Mesothelial cell of epicardium (in vitro differentiated cells): ENCODE measurements at regions not wholly inside any gene's neighbourhood (a gene's known extent, or its start where the extent isn't known, plus 50 kb on each side); places are given as distances from the start of the nearest gene placed in this dataset.

Source experiments
- DNase-seq, 2 experiments: peaks; one replicate each; pipeline ENCODE4 v3.0.0; 2021; ENCODE audit warnings: low spot score in 2 of 2; ENCODE audit not compliant: unreplicated experiment in 2 of 2
- H3K27ac Mint-ChIP-seq: 2 replicates; pipeline ENCODE4 v1.8.0; 2021; ENCODE audit warnings: mixed read lengths
- H3K27me3 Mint-ChIP-seq: 2 replicates; pipeline ENCODE4 v1.8.0; 2021; ENCODE audit warnings: low read depth, mixed read lengths
- H3K36me3 Mint-ChIP-seq: 2 replicates; pipeline ENCODE4 v1.8.0; 2021; ENCODE audit warnings: mixed read lengths
- H3K4me1 Mint-ChIP-seq: 2 replicates; pipeline ENCODE4 v1.8.0; 2021; ENCODE audit warnings: mixed read lengths
- H3K4me3 Mint-ChIP-seq: 2 replicates; pipeline ENCODE4 v1.8.0; 2021; ENCODE audit warnings: mild to moderate bottlenecking, moderate library complexity, mixed read lengths
- H3K9me3 Mint-ChIP-seq: 2 replicates; pipeline ENCODE4 v1.8.0; 2021; ENCODE audit warnings: mixed read lengths
- TF ChIP-seq, protein P1 (sequence below): fragments of 200-600 bp; sonication (generic); IDR thresholded peaks from one replicate; pipeline ENCODE4 v1.5.0; 2021; ENCODE audit warnings: antibody characterized with exemption; ENCODE audit not compliant: unreplicated experiment

- H3K36me3 Mint-ChIP-seq: no peaks in the 10 kb centered on the region
- peaks cover 8% of the 10 kb centered on the region for H3K9me3 Mint-ChIP-seq
- H3K27ac Mint-ChIP-seq: no peak overlapping the region
- H3K4me3 Mint-ChIP-seq: no peak overlapping the region
- H3K4me1 Mint-ChIP-seq: no peaks in the 10 kb centered on the region
- no peaks in the 10 kb centered on the region for H3K27me3 Mint-ChIP-seq
- TF ChIP-seq, protein P1, sequence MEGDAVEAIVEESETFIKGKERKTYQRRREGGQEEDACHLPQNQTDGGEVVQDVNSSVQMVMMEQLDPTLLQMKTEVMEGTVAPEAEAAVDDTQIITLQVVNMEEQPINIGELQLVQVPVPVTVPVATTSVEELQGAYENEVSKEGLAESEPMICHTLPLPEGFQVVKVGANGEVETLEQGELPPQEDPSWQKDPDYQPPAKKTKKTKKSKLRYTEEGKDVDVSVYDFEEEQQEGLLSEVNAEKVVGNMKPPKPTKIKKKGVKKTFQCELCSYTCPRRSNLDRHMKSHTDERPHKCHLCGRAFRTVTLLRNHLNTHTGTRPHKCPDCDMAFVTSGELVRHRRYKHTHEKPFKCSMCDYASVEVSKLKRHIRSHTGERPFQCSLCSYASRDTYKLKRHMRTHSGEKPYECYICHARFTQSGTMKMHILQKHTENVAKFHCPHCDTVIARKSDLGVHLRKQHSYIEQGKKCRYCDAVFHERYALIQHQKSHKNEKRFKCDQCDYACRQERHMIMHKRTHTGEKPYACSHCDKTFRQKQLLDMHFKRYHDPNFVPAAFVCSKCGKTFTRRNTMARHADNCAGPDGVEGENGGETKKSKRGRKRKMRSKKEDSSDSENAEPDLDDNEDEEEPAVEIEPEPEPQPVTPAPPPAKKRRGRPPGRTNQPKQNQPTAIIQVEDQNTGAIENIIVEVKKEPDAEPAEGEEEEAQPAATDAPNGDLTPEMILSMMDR: no peak
- no peak for DNase-seq
Observed at GRCh38 chr2:33775306-33775705, 176.2 kb upstream of the FAM98A start.

DNA sequence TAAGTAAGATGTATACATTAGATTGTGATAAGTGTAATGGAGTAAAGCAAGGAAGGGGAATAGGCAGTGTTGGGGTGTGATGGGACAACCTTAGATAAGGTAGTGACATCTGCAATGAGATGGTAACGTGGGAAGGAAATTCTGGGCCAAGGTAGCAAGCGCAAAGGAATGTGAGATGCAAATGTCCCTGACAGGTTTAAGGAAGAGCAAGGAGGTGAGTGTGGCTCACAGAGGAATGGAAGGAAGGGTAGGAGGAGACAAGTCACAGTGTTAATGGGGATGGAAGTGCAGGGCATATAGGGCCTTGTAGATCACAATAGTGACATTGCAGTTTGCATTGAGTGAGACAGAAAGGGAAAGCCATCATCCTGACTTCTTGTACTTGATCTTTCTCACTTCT, 170.9 kb upstream of the FAM98A start:
- DNase-seq: no peak
- no peaks in the 10 kb centered on the region for H3K27me3 Mint-ChIP-seq
- H3K36me3 Mint-ChIP-seq: no peaks in the 10 kb centered on the region
- H3K4me1 Mint-ChIP-seq: peaks cover 3% of the 10 kb centered on the region
- TF ChIP-seq, protein P1: no peak
- no peak overlapping the region for H3K4me3 Mint-ChIP-seq
- H3K27ac Mint-ChIP-seq: no peak overlapping the region
- peaks cover 5% of the 10 kb centered on the region for H3K9me3 Mint-ChIP-seq

DNA sequence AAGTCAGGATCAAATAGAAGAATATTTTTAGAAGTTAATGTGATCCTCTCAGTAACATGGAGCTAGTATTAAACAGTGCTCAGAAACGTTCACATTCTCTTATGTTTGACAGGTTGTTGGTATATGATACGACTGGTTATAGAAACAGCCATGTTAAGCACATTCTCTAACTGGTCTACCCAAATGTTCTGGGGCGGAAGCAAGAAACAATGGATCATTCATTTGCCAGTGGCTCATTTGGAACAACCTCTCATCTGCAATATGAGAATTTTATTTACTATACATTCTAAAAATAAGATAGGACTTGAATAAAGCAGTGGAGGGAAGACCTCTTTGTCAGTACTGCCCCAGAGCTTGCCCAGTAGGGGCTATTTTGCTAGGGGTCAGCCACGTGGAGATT, 167.1 kb upstream of the FAM98A start:
- Mint-ChIP-seq H3K36me3 (no peaks in the 10 kb centered on the region), H3K9me3 (no peaks in the 10 kb centered on the region), H3K27ac (no peak overlapping the region), H3K4me3 (no peak overlapping the region), H3K4me1 (peaks cover 10% of the 10 kb centered on the region), H3K27me3 (no peaks in the 10 kb centered on the region)
- DNase-seq: no peak
- TF ChIP-seq, protein P1: no peak

- H3K27ac Mint-ChIP-seq: no peak overlapping the region
Observed at GRCh38 chr2:33765122-33765521, 166.0 kb upstream of the FAM98A start.

GRCh38 chr2:33764551-33764950, 165.5 kb upstream of the FAM98A start:
- Mint-ChIP-seq H3K27ac (peak overlapping the region; percentile 64), H3K4me1 (peaks cover 10% of the 10 kb centered on the region), H3K27me3 (no peaks in the 10 kb centered on the region), H3K4me3 (no peak overlapping the region), H3K36me3 (no peaks in the 10 kb centered on the region), H3K9me3 (peaks cover 3% of the 10 kb centered on the region)
- TF ChIP-seq, protein P1: no peak
- DNase-seq: no peak

More at GRCh38 chr2:33765122-33765521, 166.0 kb upstream of the FAM98A start:
- no peaks in the 10 kb centered on the region for H3K36me3 Mint-ChIP-seq
- TF ChIP-seq, protein P1: no peak
- DNase-seq: no peak
- H3K4me1 Mint-ChIP-seq: peaks cover 10% of the 10 kb centered on the region
- H3K9me3 Mint-ChIP-seq: peaks cover 3% of the 10 kb centered on the region
- H3K27me3 Mint-ChIP-seq: no peaks in the 10 kb centered on the region
- no peak overlapping the region for H3K4me3 Mint-ChIP-seq

- no peaks in the 10 kb centered on the region for H3K36me3 Mint-ChIP-seq
- H3K4me1 Mint-ChIP-seq: peaks cover 10% of the 10 kb centered on the region
- DNase-seq: no peak
- no peak overlapping the region for H3K4me3 Mint-ChIP-seq
- H3K9me3 Mint-ChIP-seq: peaks cover 10% of the 10 kb centered on the region
- TF ChIP-seq, protein P1: no peak
- no peaks in the 10 kb centered on the region for H3K27me3 Mint-ChIP-seq
- no peak overlapping the region for H3K27ac Mint-ChIP-seq
Observed at GRCh38 chr2:33763671-33764310, 164.7 kb upstream of the FAM98A start.
